Astrocyte (in vitro differentiated cells and primary cell): ENCODE measurements at regions not wholly inside any gene's neighbourhood (a gene's known extent, or its start where the extent isn't known, plus 50 kb on each side); places are given as distances from the start of the nearest gene placed in this dataset.

Source experiments
- DNase-seq: peaks from one replicate; pipeline ENCODE4 v3.0.0-alpha.2; 2010; ENCODE audit warnings: low read depth
- FAIRE-seq: peaks from 2 replicates; lab custom pipeline; 2011; peaks lifted over from hg19 to GRCh38; lab: Jason Lieb, UNC
- H2AFZ ChIP-seq: 2 replicates; pipeline ENCODE4 v1.6.0; 2012; ENCODE audit warnings: low read depth, low read length, inconsistent platforms
- H3K27ac ChIP-seq: 2 replicates; pipeline ENCODE4 v1.5.1; 2011; ENCODE audit warnings: low read depth, low read length, inconsistent platforms
- H3K27me3 ChIP-seq: 2 replicates; pipeline ENCODE4 v1.6.0; 2011; ENCODE audit warnings: low read length, inconsistent platforms; ENCODE audit not compliant: insufficient read depth
- H3K36me3 ChIP-seq: 2 replicates; pipeline ENCODE4 v1.5.1; 2011; ENCODE audit warnings: low read length, inconsistent platforms; ENCODE audit not compliant: insufficient read depth
- H3K4me1 ChIP-seq: 2 replicates; pipeline ENCODE4 v1.5.1; 2011; ENCODE audit warnings: low read length, inconsistent platforms; ENCODE audit not compliant: insufficient read depth
- H3K4me2 ChIP-seq: 2 replicates; pipeline ENCODE4 v1.6.0; 2012; ENCODE audit warnings: low read length, inconsistent platforms
- H3K4me3 ChIP-seq: 2 replicates; pipeline ENCODE4 v1.5.1; 2011; ENCODE audit warnings: low read depth, mild to moderate bottlenecking, low read length, inconsistent platforms; ENCODE audit not compliant: insufficient read depth
- H3K79me2 ChIP-seq: 2 replicates; pipeline ENCODE4 v1.6.0; 2012; ENCODE audit warnings: mild to moderate bottlenecking, low read length, inconsistent platforms; ENCODE audit not compliant: insufficient read depth
- H3K9ac ChIP-seq: 2 replicates; pipeline ENCODE4 v1.6.0; 2012; ENCODE audit warnings: mild to moderate bottlenecking, low read length, inconsistent platforms
- H3K9me3 ChIP-seq: 2 replicates; pipeline ENCODE4 v1.5.1; 2012; ENCODE audit warnings: low read depth, mild to moderate bottlenecking, low read length, inconsistent platforms; ENCODE audit not compliant: insufficient read depth
- H4K20me1 ChIP-seq: 2 replicates; pipeline ENCODE4 v1.6.0; 2012; ENCODE audit warnings: low read length, inconsistent platforms; ENCODE audit not compliant: insufficient read depth
- H3K27ac Mint-ChIP-seq: one replicate; pipeline ENCODE4 v1.8.0; 2021; ENCODE audit warnings: mild to moderate bottlenecking, mixed read lengths; ENCODE audit not compliant: unreplicated experiment
- H3K27me3 Mint-ChIP-seq: one replicate; pipeline ENCODE4 v1.8.0; 2021; ENCODE audit warnings: low read depth, mixed read lengths; ENCODE audit not compliant: unreplicated experiment
- H3K36me3 Mint-ChIP-seq: one replicate; pipeline ENCODE4 v1.8.0; 2021; ENCODE audit warnings: low read depth, mixed read lengths; ENCODE audit not compliant: unreplicated experiment
- H3K4me1 Mint-ChIP-seq: one replicate; pipeline ENCODE4 v1.8.0; 2021; ENCODE audit warnings: low read depth, mixed read lengths; ENCODE audit not compliant: unreplicated experiment
- H3K4me3 Mint-ChIP-seq: one replicate; pipeline ENCODE4 v1.8.0; 2021; ENCODE audit warnings: mild to moderate bottlenecking, moderate library complexity, mixed read lengths; ENCODE audit not compliant: unreplicated experiment
- H3K9me3 Mint-ChIP-seq: one replicate; pipeline ENCODE4 v1.8.0; 2021; ENCODE audit warnings: mild to moderate bottlenecking, mixed read lengths; ENCODE audit not compliant: unreplicated experiment
- CTCF ChIP-seq: IDR thresholded peaks from 2 replicates; pipeline ENCODE4 v1.5.1; 2011; ENCODE audit warnings: low read depth, mild to moderate bottlenecking, inconsistent platforms, low read length, moderate library complexity; ENCODE audit not compliant: insufficient read depth
- EZH2 ChIP-seq: IDR thresholded peaks from 2 replicates; pipeline ENCODE4 v1.6.1; 2012; ENCODE audit warnings: mild to moderate bottlenecking, low read length, inconsistent platforms; ENCODE audit not compliant: insufficient read depth

GRCh38 chr12:125267114-125267513 is 201.9 kb downstream of the AACS start:
- H3K36me3 Mint-ChIP-seq: no peaks in the 10 kb centered on the region
- Histone ChIP-seq H3K9ac (no peak overlapping the region), H3K9me3 (no peaks in the 10 kb centered on the region), H3K79me2 (no peaks in the 10 kb centered on the region), H3K4me2 (no peak overlapping the region), H3K4me3 (no peak overlapping the region), H3K4me1 (no peaks in the 10 kb centered on the region), H4K20me1 (no peaks in the 10 kb centered on the region), H3K36me3 (no peaks in the 10 kb centered on the region), H3K27ac (no peak overlapping the region), H2AFZ (no peak overlapping the region), H3K27me3 (no peaks in the 10 kb centered on the region)
- no peaks in the 10 kb centered on the region for H3K4me1 Mint-ChIP-seq
- H3K27ac Mint-ChIP-seq: no peak overlapping the region
- TF ChIP-seq CTCF: no peak
- TF ChIP-seq EZH2: no peak
- no peaks in the 10 kb centered on the region for H3K27me3 Mint-ChIP-seq
- no peak for DNase-seq
- peaks cover 3% of the 10 kb centered on the region for H3K9me3 Mint-ChIP-seq
- no peak for FAIRE-seq
- no peak overlapping the region for H3K4me3 Mint-ChIP-seq

GRCh38 chr12:125269276-125269675 is 204.0 kb downstream of the AACS start:
- Histone ChIP-seq H3K9me3 (no peaks in the 10 kb centered on the region), H3K9ac (no peak overlapping the region), H3K27ac (no peak overlapping the region), H3K4me1 (no peaks in the 10 kb centered on the region), H3K27me3 (no peaks in the 10 kb centered on the region), H3K4me2 (no peak overlapping the region), H4K20me1 (no peaks in the 10 kb centered on the region), H3K36me3 (no peaks in the 10 kb centered on the region), H3K4me3 (no peak overlapping the region), H3K79me2 (no peaks in the 10 kb centered on the region), H2AFZ (no peak overlapping the region)
- no peak overlapping the region for H3K27ac Mint-ChIP-seq
- no peaks in the 10 kb centered on the region for H3K36me3 Mint-ChIP-seq
- no peaks in the 10 kb centered on the region for H3K27me3 Mint-ChIP-seq
- TF ChIP-seq EZH2 (no peak), CTCF (no peak)
- FAIRE-seq (no peak), DNase-seq (no peak)
- H3K4me3 Mint-ChIP-seq: no peak overlapping the region
- H3K4me1 Mint-ChIP-seq: no peaks in the 10 kb centered on the region
- peaks cover 2% of the 10 kb centered on the region for H3K9me3 Mint-ChIP-seq

- FAIRE-seq (no peak), DNase-seq (no peak)
- Mint-ChIP-seq H3K9me3 (peaks cover 3% of the 10 kb centered on the region), H3K4me1 (no peaks in the 10 kb centered on the region), H3K4me3 (no peak overlapping the region), H3K36me3 (no peaks in the 10 kb centered on the region), H3K27ac (no peak overlapping the region), H3K27me3 (no peaks in the 10 kb centered on the region)
- TF ChIP-seq EZH2 (no peak), CTCF (no peak)
- Histone ChIP-seq H3K36me3 (no peaks in the 10 kb centered on the region), H3K4me1 (no peaks in the 10 kb centered on the region), H3K27ac (no peak overlapping the region), H3K27me3 (no peaks in the 10 kb centered on the region), H4K20me1 (no peaks in the 10 kb centered on the region), H2AFZ (no peak overlapping the region), H3K9ac (no peak overlapping the region), H3K4me3 (no peak overlapping the region), H3K79me2 (no peaks in the 10 kb centered on the region), H3K4me2 (no peak overlapping the region), H3K9me3 (no peaks in the 10 kb centered on the region)
These were observed 206.7 kb downstream of the AACS start for GRCh38 chr12:125271892-125272291.
